MCF 10A (cell line): ENCODE measurements at regions not wholly inside any gene's neighbourhood (a gene's known extent, or its start where the extent isn't known, plus 50 kb on each side); places are given as distances from the start of the nearest gene placed in this dataset.
"Not testable (repeated sequence)": the region's sequence is repeated elsewhere in the genome, so short reads cannot be mapped to it uniquely, and the experiment has no call there.

Source experiments
- BruUV-seq: library from RNA; stranded (reverse); fragments of 400-500 nt; replicated peaks from 2 replicates; lab custom pipeline; 2021; lab: Mats Ljungman, UMichigan
- CTCF ChIA-PET: fragments of 300-600 bp; sonication (Branson Sonifier 250); formaldehyde crosslinking; extraction: SDS; loops from one replicate; lab custom pipeline; 2021; ENCODE audit warnings: antibody characterized with exemption, inconsistent platforms; lab: Yijun Ruan, JAX
- POLR2A ChIA-PET: fragments of 300-600, 350-650 bp; sonication (Branson Sonifier 250); formaldehyde crosslinking; extraction: SDS; loops from one replicate; lab custom pipeline; 2020; ENCODE audit warnings: antibody characterized with exemption, inconsistent platforms; lab: Yijun Ruan, JAX
- DNase-seq: peaks from one replicate; pipeline ENCODE4 v3.0.0-alpha.2; 2018; ENCODE audit not compliant: unreplicated experiment
- H3K27ac Mint-ChIP-seq: one replicate; pipeline ENCODE4 v1.8.0; 2022; ENCODE audit warnings: mild to moderate bottlenecking, low read depth, mixed read lengths; ENCODE audit not compliant: unreplicated experiment
- H3K27me3 Mint-ChIP-seq: one replicate; pipeline ENCODE4 v1.8.0; 2022; ENCODE audit warnings: mixed read lengths; ENCODE audit not compliant: insufficient read depth, unreplicated experiment
- H3K36me3 Mint-ChIP-seq: one replicate; pipeline ENCODE4 v1.8.0; 2022; ENCODE audit warnings: mild to moderate bottlenecking, moderate library complexity, mixed read lengths; ENCODE audit not compliant: insufficient read depth, unreplicated experiment
- H3K4me1 Mint-ChIP-seq: one replicate; pipeline ENCODE4 v1.8.0; 2022; ENCODE audit warnings: mixed read lengths; ENCODE audit not compliant: insufficient read depth, unreplicated experiment
- H3K4me3 Mint-ChIP-seq: one replicate; pipeline ENCODE4 v1.8.0; 2022; ENCODE audit warnings: mild to moderate bottlenecking, moderate library complexity, mixed read lengths; ENCODE audit not compliant: unreplicated experiment
- H3K9me3 Mint-ChIP-seq: one replicate; pipeline ENCODE4 v1.8.0; 2022; ENCODE audit warnings: mixed read lengths; ENCODE audit not compliant: unreplicated experiment
- intact Hi-C: fragments of 100-400 bp; cut with micrococcal nuclease; formaldehyde crosslinking; loops from 2 replicates; pipeline ENCODE4 v1.14.1; 2022
- TF ChIP-seq, protein P1 (sequence below): fragments of 200-600 bp; IDR thresholded peaks from one replicate; pipeline ENCODE4 v1.8.0; 2022; ENCODE audit warnings: antibody characterized with exemption, mild to moderate bottlenecking; ENCODE audit not compliant: unreplicated experiment

DNA sequence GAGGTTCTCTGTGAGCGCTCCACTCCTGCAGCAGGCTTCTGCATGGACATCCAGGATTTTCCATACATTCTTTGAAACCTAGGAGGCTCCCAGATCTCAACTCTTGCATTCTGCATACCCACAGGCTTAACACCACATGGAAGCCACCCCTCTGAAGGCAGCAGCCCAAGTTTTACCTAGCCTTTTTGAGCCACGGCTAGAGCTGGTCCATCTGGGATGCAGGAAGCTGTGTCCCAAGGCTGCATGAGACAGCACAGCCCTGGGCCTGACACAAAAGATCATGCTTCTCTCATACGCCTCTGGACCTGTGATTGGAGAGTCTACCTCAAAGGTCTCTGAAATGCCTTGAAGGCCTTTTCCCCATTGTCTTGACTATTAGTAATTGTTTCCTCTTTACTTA lies 53.6 kb upstream of the RPRM start:
- no peak for DNase-seq
- Mint-ChIP-seq H3K4me1 (no peaks in the 10 kb centered on the region), H3K4me3 (no peak overlapping the region), H3K27ac (no peak overlapping the region), H3K9me3 (no peaks in the 10 kb centered on the region), H3K36me3 (no peaks in the 10 kb centered on the region), H3K27me3 (peaks cover 13% of the 10 kb centered on the region)
- CTCF ChIA-PET = interaction anchor here (0.7 kb wide), 1 partner anchor 60 kb away, joined by 3 read pairs; no protein-coding TSS in a partner anchor
- TF ChIP-seq, protein P1, sequence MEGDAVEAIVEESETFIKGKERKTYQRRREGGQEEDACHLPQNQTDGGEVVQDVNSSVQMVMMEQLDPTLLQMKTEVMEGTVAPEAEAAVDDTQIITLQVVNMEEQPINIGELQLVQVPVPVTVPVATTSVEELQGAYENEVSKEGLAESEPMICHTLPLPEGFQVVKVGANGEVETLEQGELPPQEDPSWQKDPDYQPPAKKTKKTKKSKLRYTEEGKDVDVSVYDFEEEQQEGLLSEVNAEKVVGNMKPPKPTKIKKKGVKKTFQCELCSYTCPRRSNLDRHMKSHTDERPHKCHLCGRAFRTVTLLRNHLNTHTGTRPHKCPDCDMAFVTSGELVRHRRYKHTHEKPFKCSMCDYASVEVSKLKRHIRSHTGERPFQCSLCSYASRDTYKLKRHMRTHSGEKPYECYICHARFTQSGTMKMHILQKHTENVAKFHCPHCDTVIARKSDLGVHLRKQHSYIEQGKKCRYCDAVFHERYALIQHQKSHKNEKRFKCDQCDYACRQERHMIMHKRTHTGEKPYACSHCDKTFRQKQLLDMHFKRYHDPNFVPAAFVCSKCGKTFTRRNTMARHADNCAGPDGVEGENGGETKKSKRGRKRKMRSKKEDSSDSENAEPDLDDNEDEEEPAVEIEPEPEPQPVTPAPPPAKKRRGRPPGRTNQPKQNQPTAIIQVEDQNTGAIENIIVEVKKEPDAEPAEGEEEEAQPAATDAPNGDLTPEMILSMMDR = no peak
- intact Hi-C loops = no loop called here
- BruUV-seq = no TSS peak
- POLR2A ChIA-PET = no interaction called here

DNA sequence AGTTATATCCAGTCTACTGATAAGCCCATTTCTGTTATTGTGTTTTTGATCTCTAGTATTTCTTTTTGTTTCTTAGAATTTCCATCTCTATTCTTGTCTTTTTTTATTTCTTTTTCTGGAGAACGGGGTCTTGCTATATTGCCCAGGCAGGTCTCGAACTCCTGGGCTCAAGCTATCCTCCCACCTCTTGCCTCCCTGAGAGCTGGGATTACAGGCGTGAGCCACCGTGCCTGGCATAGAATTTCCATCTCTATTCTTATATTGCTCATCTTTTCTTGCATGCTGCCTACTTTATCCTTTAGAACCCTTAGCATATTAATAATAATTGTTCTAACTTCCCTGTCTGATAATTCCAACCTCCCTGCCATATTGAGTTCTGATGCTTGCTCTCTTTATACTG lies 55.2 kb upstream of the RPRM start:
- POLR2A ChIA-PET, H3K36me3 Mint-ChIP-seq, H3K4me3 Mint-ChIP-seq, intact Hi-C loops, DNase-seq, H3K9me3 Mint-ChIP-seq, H3K27me3 Mint-ChIP-seq, BruUV-seq, H3K4me1 Mint-ChIP-seq, H3K27ac Mint-ChIP-seq: not testable (repeated sequence)
- CTCF ChIA-PET = interaction anchor here (0.6 to 1.0 kb wide), 4 partner anchors 13 to 791 kb away, joined by 3 to 4 read pairs (median 4); partner anchors contain the start of gene RPRM

DNA sequence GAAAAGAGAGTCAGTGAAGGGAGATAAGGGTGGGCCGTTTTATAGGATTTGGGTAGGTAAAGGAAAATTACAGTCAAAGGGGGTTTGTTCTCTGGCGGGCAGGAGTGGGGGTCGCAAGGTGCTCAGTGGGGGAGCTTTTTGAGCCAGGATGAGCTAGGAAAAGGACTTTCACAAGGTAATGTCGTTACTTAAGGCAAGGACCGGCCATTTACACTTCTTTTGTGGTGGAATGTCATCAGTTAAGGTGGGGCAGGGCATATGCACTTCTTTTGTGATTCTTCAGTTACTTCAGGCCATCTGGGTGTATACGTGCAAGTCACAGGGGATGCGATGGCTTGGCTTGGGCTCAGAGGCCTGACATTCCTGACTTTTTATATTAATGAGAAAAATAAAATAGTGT lies 56.0 kb upstream of the RPRM start:
- H3K4me1 Mint-ChIP-seq, H3K27ac Mint-ChIP-seq, intact Hi-C loops, H3K27me3 Mint-ChIP-seq, H3K9me3 Mint-ChIP-seq, H3K4me3 Mint-ChIP-seq, BruUV-seq, H3K36me3 Mint-ChIP-seq, DNase-seq, POLR2A ChIA-PET: not testable (repeated sequence)
- CTCF ChIA-PET = interaction anchor here (0.7 kb wide), 3 partner anchors 73 to 792 kb away, joined by 3 to 4 read pairs (median 3); no protein-coding TSS in a partner anchor

DNA sequence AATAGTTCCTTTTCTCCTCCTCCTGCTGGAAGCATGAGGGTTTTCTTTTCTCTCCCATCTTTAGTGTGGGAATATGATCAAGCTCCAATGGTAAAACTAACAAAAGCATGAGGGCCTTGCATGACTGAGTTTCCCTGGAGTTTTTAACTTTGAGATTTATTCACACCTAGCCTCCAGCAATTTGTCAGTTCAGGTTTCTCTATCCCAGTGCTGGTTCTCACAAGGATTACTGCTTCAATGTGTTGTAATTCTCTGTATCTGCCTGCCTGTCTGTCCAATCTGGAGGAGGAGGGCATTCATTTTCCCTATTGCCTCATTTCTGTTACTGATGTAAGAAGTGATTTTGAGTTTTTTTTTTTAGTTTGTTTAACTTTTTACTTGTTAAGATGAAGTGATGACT lies 57.6 kb upstream of the RPRM start:
- no peaks in the 10 kb centered on the region for H3K4me1 Mint-ChIP-seq
- H3K27me3 Mint-ChIP-seq = no peaks in the 10 kb centered on the region
- TF ChIP-seq, protein P1 = no peak
- CTCF ChIA-PET = interaction anchor here (0.6 kb wide), 1 partner anchor 827 kb away, joined by 3 read pairs; no protein-coding TSS in a partner anchor
- H3K36me3 Mint-ChIP-seq = no peaks in the 10 kb centered on the region
- intact Hi-C loops = no loop called here
- H3K9me3 Mint-ChIP-seq = peaks cover 4% of the 10 kb centered on the region
- POLR2A ChIA-PET = no interaction called here
- BruUV-seq = no TSS peak
- DNase-seq = peak; percentile 22
- H3K27ac Mint-ChIP-seq = no peak overlapping the region
- H3K4me3 Mint-ChIP-seq = no peak overlapping the region

DNA sequence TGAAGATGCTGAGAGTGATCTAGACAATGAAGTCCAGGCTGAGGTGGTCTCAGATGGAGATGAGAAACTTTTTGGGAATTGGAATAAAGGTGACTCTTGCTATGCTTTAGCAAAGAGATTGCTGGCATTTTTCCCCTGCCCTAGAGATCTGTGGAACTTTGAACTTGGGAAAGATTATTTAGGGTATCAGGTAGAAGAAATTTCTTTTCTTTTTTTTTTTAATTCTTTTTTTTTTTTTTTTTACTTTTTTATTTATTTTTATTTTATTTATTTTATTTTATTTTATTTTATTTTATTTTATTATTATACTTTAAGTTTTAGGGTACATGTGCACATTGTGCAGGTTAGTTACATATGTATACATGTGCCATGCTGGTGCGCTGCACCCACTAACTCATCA lies 59.5 kb upstream of the RPRM start:
- intact Hi-C loops, H3K4me3 Mint-ChIP-seq, H3K9me3 Mint-ChIP-seq, H3K27me3 Mint-ChIP-seq, POLR2A ChIA-PET, DNase-seq, CTCF ChIA-PET, BruUV-seq, H3K27ac Mint-ChIP-seq, H3K36me3 Mint-ChIP-seq, H3K4me1 Mint-ChIP-seq: not testable (repeated sequence)
